WERI-Rb-1 (cell line): ENCODE measurements at regions not wholly inside any gene's neighbourhood (a gene's known extent, or its start where the extent isn't known, plus 50 kb on each side); places are given as distances from the start of the nearest gene placed in this dataset.

Experiments
- DNase-seq: peaks from one replicate; pipeline ENCODE4 v3.0.0-alpha.2; 2020
- H3K27ac ChIP-seq: fragments of 250-450 bp; sonication (Bioruptor Pico); 2 replicates; pipeline ENCODE4 v1.5.1; 2020; ENCODE audit warnings: mild to moderate bottlenecking, moderate library complexity
- H3K27me3 ChIP-seq: fragments of 250-450 bp; sonication (Bioruptor Pico); 2 replicates; pipeline ENCODE4 v1.5.1; 2021; ENCODE audit warnings: mild to moderate bottlenecking, low read depth, moderate library complexity; ENCODE audit not compliant: insufficient read depth, severe bottlenecking
- H3K36me3 ChIP-seq: fragments of 250-450 bp; sonication (Bioruptor Pico); 2 replicates; pipeline ENCODE4 v1.5.1; 2020; ENCODE audit warnings: mild to moderate bottlenecking, moderate library complexity
- H3K4me3 ChIP-seq: 2 replicates; pipeline ENCODE4 v1.5.1; 2011; ENCODE audit warnings: low read depth, mild to moderate bottlenecking, control low read depth, low read length
- H3K9me3 ChIP-seq: fragments of 250-450 bp; sonication (Bioruptor Pico); 2 replicates; pipeline ENCODE4 v1.5.1; 2021; ENCODE audit warnings: mild to moderate bottlenecking, moderate library complexity; ENCODE audit not compliant: severe bottlenecking
- TF ChIP-seq, protein P1 (sequence below): IDR thresholded peaks from 2 replicates; pipeline ENCODE4 v1.5.1; 2011; ENCODE audit warnings: low read depth, mild to moderate bottlenecking, control low read depth, inconsistent platforms, low read length

DNA sequence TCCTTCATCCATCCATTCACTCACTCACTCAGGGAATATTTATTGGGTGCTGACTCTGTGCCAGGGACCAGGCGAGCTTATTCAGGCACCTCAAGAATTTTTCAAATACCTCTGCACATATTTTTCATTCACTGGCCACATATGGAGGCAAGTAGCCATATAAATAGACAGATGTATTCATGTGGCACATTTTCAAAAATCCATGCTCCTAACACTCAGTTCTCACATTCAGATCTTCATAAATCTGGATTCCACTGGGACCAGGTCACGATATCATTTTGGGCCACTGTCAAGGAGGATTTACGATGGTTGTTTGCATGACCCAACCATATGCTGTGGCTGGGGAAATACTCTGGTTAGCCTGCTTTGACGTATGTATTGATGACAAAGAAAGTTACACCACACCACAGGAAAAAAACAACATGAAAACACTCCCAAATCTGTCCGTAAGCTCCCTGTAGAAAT is 241.8 kb upstream of the LRTM1 start:
- no peaks in the 10 kb centered on the region for H3K27me3 ChIP-seq
- TF ChIP-seq, protein P1, sequence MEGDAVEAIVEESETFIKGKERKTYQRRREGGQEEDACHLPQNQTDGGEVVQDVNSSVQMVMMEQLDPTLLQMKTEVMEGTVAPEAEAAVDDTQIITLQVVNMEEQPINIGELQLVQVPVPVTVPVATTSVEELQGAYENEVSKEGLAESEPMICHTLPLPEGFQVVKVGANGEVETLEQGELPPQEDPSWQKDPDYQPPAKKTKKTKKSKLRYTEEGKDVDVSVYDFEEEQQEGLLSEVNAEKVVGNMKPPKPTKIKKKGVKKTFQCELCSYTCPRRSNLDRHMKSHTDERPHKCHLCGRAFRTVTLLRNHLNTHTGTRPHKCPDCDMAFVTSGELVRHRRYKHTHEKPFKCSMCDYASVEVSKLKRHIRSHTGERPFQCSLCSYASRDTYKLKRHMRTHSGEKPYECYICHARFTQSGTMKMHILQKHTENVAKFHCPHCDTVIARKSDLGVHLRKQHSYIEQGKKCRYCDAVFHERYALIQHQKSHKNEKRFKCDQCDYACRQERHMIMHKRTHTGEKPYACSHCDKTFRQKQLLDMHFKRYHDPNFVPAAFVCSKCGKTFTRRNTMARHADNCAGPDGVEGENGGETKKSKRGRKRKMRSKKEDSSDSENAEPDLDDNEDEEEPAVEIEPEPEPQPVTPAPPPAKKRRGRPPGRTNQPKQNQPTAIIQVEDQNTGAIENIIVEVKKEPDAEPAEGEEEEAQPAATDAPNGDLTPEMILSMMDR, result no peak
- H3K4me3 ChIP-seq, result no peak overlapping the region
- H3K36me3 ChIP-seq, result no peaks in the 10 kb centered on the region
- DNase-seq, result no peak
- H3K9me3 ChIP-seq, result no peaks in the 10 kb centered on the region
- H3K27ac ChIP-seq, result no peak overlapping the region

DNA sequence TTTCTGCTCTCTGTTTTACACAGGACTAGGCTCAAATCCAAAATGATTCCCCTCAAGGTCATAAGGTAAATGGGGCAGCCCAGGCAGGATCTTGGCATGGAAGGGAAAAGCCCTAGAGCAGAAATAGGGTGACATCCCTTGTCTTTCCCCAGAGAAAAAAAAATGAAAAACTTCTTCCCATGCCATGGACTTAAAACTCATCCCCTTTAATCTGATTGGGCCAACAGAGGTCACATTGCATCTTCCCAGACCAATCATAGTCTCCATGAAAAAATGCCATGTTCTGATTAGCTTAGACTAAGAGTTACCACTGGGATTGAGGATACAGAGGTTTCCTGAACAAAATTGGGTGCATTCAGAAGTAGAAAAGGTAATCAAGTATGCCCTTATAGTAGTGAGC is 241.3 kb upstream of the LRTM1 start:
- H3K4me3 ChIP-seq, result no peak overlapping the region
- no peak for DNase-seq
- H3K9me3 ChIP-seq, result no peaks in the 10 kb centered on the region
- no peaks in the 10 kb centered on the region for H3K27me3 ChIP-seq
- H3K27ac ChIP-seq, result no peak overlapping the region
- TF ChIP-seq, protein P1, result no peak
- H3K36me3 ChIP-seq, result no peaks in the 10 kb centered on the region

DNA sequence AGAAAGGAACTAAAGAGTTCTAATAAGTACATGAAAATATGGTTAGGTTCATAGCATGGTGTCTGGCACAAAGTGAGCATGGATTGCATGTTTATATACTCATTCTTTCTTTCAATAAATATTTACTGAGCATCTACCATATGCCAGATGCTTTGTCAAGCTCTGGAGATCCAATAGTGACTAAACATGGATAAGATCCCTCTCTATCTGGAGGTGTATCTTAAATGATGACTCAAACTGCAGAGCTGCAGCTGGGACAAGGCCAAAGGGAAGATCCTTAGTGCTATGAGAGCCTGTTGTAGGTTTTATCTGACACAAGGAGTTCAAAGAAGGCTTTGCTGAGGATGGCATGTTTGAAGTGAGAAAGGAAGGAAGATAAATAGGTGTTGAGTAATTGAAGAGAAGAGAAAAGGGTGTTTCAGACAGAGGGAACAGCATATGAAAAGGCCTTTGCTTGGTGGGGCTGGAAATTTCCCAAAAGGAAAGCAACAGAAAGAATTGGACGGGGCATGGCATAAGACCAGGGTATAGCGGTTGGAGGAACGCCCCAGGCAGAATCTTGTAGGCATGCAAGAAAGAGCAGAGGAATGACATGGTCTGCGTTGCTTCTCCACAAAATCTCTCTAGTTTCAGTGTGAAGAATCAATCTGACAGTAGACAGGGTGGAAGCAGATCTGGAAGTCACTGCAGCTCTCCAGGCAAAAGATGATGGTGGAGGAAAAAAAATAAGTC is 239.9 kb upstream of the LRTM1 start:
- Histone ChIP-seq H3K9me3 (no peaks in the 10 kb centered on the region), H3K36me3 (no peaks in the 10 kb centered on the region), H3K27ac (no peak overlapping the region), H3K27me3 (no peaks in the 10 kb centered on the region), H3K4me3 (no peak overlapping the region)
- TF ChIP-seq, protein P1, result no peak
- DNase-seq, result no peak

DNA sequence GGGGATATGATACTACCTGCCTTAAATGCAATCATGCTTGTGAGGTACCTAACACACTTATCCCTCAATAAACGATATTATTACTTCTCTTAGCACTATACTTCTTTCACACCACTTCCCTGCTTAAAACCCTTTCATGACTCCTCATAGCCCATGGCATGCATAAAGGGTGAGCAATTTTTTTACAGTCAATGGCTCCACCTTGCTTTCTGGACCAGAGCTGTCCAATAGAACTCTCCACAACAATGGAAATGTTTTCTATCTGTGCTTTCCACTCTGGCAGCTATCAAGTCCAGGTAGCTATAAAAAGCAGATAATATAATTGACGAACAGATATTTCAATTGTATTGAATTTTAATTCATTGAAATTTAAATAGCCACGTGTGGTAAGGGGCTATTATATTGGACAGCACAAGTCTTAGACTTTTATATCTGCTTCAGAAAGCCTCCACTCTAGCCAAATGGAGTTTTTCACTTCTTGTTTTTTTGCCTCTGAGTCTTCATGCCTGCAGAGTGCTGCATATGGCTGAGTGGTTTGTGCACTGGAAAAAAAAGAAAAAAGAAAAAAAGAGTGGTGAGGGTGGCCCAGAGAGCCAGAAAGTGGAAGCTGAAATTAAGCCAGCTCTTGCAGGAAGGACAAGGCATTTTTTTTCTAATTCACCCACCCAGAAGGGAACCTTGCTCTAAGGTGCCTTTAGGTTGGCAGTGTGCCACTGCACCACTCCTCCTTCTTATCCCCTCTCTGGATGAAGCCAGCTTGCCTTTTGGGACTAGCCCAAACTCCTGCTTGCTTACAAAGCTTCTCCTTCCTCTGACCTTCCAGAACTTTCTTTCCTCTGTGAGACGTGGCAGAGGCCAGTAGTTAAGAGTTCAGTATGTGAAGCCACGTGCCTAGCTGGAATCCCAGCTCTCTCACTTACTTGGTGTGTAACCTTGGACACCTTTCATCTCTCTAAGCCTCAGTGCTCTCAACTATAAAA is 239.0 kb upstream of the LRTM1 start:
- DNase-seq, result no peak
- no peaks in the 10 kb centered on the region for H3K9me3 ChIP-seq
- H3K4me3 ChIP-seq, result no peak overlapping the region
- TF ChIP-seq, protein P1, result no peak
- no peaks in the 10 kb centered on the region for H3K27me3 ChIP-seq
- no peaks in the 10 kb centered on the region for H3K36me3 ChIP-seq
- no peak overlapping the region for H3K27ac ChIP-seq

DNA sequence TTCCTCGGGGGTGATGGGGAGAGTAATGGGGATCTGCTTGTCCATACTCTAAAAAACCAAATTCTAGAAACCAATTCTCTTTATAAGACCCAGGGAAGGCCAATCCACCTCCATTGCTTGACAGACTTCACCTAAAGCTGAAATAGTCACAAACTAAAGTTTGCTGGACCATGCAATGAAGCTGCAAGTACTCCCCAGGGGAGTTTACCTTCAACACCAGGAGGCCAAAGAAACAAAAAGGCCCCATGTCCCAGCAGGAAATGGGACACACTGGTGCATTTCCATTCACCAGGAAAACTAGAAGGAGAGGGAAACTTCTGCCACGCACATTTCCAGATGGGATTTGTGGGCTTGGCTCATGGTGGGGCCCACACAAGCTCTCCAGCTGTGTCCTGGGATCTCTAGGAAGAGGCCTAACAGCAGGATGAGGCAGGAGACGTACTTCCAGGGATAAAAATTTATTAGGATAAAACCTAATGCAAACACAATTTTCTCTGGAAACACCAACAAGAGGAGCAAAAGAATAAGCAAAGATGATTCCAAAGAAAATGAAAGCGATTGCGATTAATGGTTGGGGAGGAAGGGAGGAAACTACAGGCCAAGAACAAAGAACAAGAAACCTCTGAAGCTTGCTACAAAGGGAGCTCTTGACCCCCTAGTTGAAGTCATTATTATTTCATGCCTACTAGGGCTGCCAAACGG is 238.0 kb upstream of the LRTM1 start:
- Histone ChIP-seq H3K27ac (no peak overlapping the region), H3K9me3 (no peaks in the 10 kb centered on the region), H3K36me3 (no peaks in the 10 kb centered on the region), H3K27me3 (no peaks in the 10 kb centered on the region), H3K4me3 (no peak overlapping the region)
- no peak for DNase-seq
- TF ChIP-seq, protein P1, result no peak
